Choroid plexus epithelial cell (primary cell): ENCODE measurements at regions not wholly inside any gene's neighbourhood (a gene's known extent, or its start where the extent isn't known, plus 50 kb on each side); places are given as distances from the start of the nearest gene placed in this dataset.

Experiments
- DNase-seq: peaks from one replicate; pipeline ENCODE4 v3.0.0-alpha.2; 2010; ENCODE audit warnings: low read depth
- H3K4me3 ChIP-seq: 2 replicates; pipeline ENCODE4 v1.5.1; 2011; ENCODE audit warnings: low read depth, mild to moderate bottlenecking, control low read depth, low read length, moderate library complexity
- CTCF ChIP-seq: conservative IDR thresholded peaks from 2 replicates; pipeline ENCODE4 v1.5.1; 2011; ENCODE audit warnings: low read depth, mild to moderate bottlenecking, control low read depth, inconsistent platforms, low read length, moderate library complexity

DNA sequence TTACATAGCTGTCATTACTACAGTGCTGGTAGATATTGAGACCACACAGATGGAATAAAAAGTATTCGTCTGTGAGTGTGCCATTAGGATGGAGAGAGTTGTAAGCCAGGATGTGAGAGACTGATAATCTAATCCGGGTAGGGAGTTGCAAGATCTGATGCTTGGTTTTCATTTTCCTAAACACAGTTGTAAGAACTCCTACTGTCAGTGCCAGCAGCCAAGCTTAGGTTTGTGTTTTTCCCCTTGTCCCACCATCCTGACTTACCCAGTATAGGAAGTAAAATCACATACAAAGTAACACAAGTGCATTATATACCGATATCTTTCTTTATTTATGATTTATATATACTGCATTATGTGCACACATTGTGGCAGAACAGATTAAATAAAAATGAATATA, 726.4 kb upstream of the PCDH20 start:
- no peak for DNase-seq
- no peak for TF ChIP-seq CTCF
- no peak overlapping the region for H3K4me3 ChIP-seq

- TF ChIP-seq CTCF = no peak
- no peak overlapping the region for H3K4me3 ChIP-seq
- no peak for DNase-seq
These were observed 723.9 kb upstream of the PCDH20 start for GRCh38 chr13:62139597-62139996.

DNA sequence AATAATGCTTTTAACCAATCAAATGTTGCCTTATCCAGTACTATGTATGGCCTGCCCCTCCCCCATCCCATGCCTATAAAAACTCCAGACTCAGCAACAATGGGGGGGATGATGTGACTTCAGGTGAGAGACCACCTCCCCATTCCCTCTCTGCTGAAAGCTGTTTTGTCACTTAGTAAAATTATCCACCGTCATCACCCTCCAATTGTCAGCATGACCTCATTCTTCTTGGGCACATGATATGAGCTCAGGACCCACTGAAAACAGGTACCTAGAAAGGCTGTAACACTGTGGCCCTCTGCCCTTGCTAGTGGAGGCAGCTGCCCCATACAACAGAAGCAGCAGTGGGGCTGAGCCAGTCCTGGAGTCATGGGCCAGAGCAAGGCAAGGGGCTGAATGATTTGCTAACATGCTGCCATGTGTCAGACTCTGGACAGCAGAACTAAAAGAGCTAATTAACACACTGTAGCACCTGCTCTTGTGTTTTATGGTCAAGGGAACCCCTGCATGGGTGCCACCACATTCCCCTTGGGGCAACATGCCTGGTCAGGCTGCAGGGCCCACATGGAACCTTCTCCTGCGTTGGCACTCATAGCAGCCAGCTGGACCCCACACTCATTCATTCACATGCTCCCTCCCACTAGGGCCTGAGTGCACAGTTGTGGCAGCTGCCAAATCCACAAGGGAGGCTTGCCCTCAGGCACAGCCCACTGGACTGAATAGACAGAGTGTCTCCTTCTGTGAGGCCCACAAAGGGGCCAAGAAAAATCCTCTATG, 722.2 kb upstream of the PCDH20 start:
- no peak for TF ChIP-seq CTCF
- H3K4me3 ChIP-seq = no peak overlapping the region
- DNase-seq = no peak

- no peak for DNase-seq
- TF ChIP-seq CTCF = no peak
- no peak overlapping the region for H3K4me3 ChIP-seq
These were observed 716.0 kb upstream of the PCDH20 start for GRCh38 chr13:62131604-62132003.

DNA sequence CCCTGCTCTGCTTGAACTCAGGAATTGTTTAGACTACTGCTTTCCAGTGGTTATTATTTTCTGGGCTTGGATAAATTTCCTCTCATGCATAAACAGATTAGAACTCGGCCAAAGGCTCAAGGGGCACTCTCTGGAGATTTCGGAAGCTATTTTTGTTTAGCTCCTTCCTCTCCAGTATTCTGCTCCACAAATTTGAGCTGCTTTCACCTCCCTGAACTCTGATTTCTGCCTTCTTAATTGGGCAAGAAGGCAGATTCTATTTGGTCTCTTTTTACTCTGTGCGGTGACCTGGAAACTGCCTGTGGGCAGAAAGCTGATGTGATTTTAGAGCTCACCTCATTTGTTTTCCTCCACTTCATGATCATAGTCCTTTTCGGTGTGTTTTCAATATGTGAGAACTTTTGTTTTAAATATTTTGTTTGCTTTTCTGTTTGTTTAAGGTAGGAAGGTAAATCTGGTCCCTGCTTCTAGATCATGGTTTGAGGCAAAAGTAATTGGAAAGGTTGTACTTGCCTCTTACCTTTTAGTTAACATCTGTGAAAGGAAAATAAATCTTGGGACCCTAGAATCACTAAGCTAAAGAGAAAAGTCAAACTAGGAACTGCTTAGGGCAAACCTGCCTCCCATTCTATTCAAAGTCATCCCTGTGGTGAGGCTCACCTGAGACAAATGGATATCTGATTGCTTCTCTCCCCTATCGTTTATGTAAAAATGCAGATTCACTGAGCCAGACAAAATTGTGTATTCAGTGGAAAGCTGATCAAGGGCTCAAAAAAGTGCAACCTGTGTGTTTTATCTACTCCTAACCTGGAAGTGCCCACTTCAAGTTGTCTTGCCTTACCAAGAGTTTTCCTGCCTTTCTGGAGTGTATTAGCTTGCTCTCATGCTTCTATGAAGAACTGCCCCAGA, 714.7 kb upstream of the PCDH20 start:
- no peak overlapping the region for H3K4me3 ChIP-seq
- TF ChIP-seq CTCF = no peak
- DNase-seq = no peak

DNA sequence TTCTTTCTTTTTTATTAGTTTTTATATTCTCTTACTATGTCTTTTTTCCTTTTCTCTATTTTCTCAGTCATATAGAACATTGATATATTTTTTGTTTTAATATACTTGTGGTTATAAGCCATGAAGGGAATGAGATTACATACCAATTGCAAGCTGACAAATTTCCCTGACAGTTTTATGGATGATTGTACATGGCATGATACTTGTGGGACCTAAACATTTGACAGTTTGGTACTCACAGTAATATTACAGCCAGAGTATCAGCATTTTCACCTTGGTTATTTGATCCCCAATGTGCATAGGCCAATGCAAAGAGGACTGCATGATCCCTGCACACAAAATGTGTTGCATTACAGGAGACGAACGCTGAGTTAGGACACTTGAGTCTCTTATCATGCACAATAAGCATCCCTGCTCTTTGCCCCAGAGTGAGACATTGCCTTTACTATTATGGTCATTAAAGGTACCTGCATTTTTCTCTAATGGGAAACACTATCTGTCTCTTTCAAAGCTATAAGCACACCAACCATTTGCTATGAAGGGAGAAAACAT, 713.4 kb upstream of the PCDH20 start:
- TF ChIP-seq CTCF = no peak

More for the DNA sequence above, 713.4 kb upstream of the PCDH20 start:
- H3K4me3 ChIP-seq = no peak overlapping the region
- DNase-seq = no peak
